PC-3 (cell line): ENCODE measurements at regions not wholly inside any gene's neighbourhood (a gene's known extent, or its start where the extent isn't known, plus 50 kb on each side); places are given as distances from the start of the nearest gene placed in this dataset.

Source experiments
- ATAC-seq: fragments of 200-7000 bp; cut with Tn5 transposase; 2 replicates; pipeline ENCODE4 v1.9.1; 2020; ENCODE audit warnings: mild to moderate bottlenecking, moderate library complexity
- BruUV-seq: library from RNA; stranded (reverse); fragments of 400-500 nt; replicated peaks from 2 replicates; lab custom pipeline; 2021; lab: Mats Ljungman, UMichigan
- CTCF ChIA-PET: fragments of 300-600 bp; sonication (Branson Sonifier 250); formaldehyde crosslinking; loops from one replicate; lab custom pipeline; 2022; ENCODE audit warnings: antibody characterized with exemption; lab: Charles Lee
- POLR2A ChIA-PET: fragments of 300-600 bp; sonication (Branson Sonifier 250); formaldehyde crosslinking; loops from one replicate; lab custom pipeline; 2022; ENCODE audit warnings: antibody characterized with exemption; ENCODE audit not compliant: unreplicated experiment; lab: Charles Lee
- DNase-seq: peaks from one replicate; pipeline ENCODE4 v3.0.0-alpha.2; 2015
- H2AFZ ChIP-seq: fragments of 300-600 bp; sonication (generic); 2 replicates; pipeline ENCODE4 v1.6.0; 2016; ENCODE audit warnings: antibody characterized with exemption, low read length
- H3F3A ChIP-seq: fragments of 300-600 bp; sonication (generic); one replicate; pipeline ENCODE4 v1.6.0; 2017; ENCODE audit warnings: antibody characterized with exemption, low read length, control low read depth, mild to moderate bottlenecking; ENCODE audit not compliant: unreplicated experiment
- H3K27ac ChIP-seq: fragments of 300-600 bp; sonication (generic); 2 replicates; pipeline ENCODE4 v1.5.1; 2016; ENCODE audit warnings: mild to moderate bottlenecking, low read length
- H3K27me3 ChIP-seq: fragments of 300-600 bp; sonication (generic); 2 replicates; pipeline ENCODE4 v1.6.1; 2016; ENCODE audit warnings: low read length, mixed read lengths
- H3K36me3 ChIP-seq: fragments of 300-600 bp; sonication (generic); 2 replicates; pipeline ENCODE4 v1.6.1; 2016; ENCODE audit warnings: low read depth, mixed run types, low read length, mixed read lengths
- H3K4me1 ChIP-seq: fragments of 300-600 bp; sonication (generic); 2 replicates; pipeline ENCODE4 v1.5.1; 2016; ENCODE audit warnings: low read length; ENCODE audit not compliant: insufficient read depth
- H3K4me2 ChIP-seq: fragments of 300-600 bp; sonication (generic); 2 replicates; pipeline ENCODE4 v1.6.0; 2016; ENCODE audit warnings: low read length
- H3K4me3 ChIP-seq: fragments of 300-600 bp; sonication (generic); 2 replicates; pipeline ENCODE4 v1.5.1; 2016; ENCODE audit warnings: mild to moderate bottlenecking, low read length, mixed read lengths
- H3K79me2 ChIP-seq: fragments of 300-600 bp; sonication (generic); 2 replicates; pipeline ENCODE4 v1.6.1; 2017; ENCODE audit warnings: low read length, mixed read lengths
- H3K9ac ChIP-seq: fragments of 300-600 bp; sonication (generic); 2 replicates; pipeline ENCODE4 v1.6.0; 2016; ENCODE audit warnings: mild to moderate bottlenecking, low read length
- H3K9me2 ChIP-seq: fragments of 300-600 bp; sonication (generic); replicated peaks from 2 replicates; pipeline ENCODE4 v1.6.1; 2016; ENCODE audit warnings: mixed run types, low read length, mixed read lengths
- H3K9me3 ChIP-seq: fragments of 300-600 bp; sonication (generic); 2 replicates; pipeline ENCODE4 v1.6.1; 2016; ENCODE audit warnings: low read length, mixed read lengths
- H4K20me1 ChIP-seq: fragments of 300-600 bp; sonication (generic); 2 replicates; pipeline ENCODE4 v1.6.1; 2016; ENCODE audit warnings: low read length, mixed read lengths
- EZH2 ChIP-seq: fragments of 300-600 bp; sonication (generic); IDR thresholded peaks from one replicate; pipeline ENCODE4 v1.6.1; 2017; ENCODE audit warnings: antibody characterized with exemption, mild to moderate bottlenecking, low read length; ENCODE audit not compliant: unreplicated experiment
- EZH2phosphoT487 ChIP-seq: fragments of 300-600 bp; sonication (generic); IDR thresholded peaks from 2 replicates; pipeline ENCODE4 v1.6.1; 2018; ENCODE audit warnings: mild to moderate bottlenecking, antibody characterized with exemption, low read length, borderline replicate concordance
- intact Hi-C: fragments of 100-400 bp; cut with micrococcal nuclease; formaldehyde crosslinking; loops from 2 replicates; pipeline ENCODE4 v1.9.0; 2023
- TF ChIP-seq, protein P1 (sequence below): fragments of 300-600 bp; sonication (generic); conservative IDR thresholded peaks from 2 replicates; pipeline ENCODE4 v1.5.1; 2017; ENCODE audit warnings: antibody characterized with exemption, low read depth, mild to moderate bottlenecking, low read length

DNA sequence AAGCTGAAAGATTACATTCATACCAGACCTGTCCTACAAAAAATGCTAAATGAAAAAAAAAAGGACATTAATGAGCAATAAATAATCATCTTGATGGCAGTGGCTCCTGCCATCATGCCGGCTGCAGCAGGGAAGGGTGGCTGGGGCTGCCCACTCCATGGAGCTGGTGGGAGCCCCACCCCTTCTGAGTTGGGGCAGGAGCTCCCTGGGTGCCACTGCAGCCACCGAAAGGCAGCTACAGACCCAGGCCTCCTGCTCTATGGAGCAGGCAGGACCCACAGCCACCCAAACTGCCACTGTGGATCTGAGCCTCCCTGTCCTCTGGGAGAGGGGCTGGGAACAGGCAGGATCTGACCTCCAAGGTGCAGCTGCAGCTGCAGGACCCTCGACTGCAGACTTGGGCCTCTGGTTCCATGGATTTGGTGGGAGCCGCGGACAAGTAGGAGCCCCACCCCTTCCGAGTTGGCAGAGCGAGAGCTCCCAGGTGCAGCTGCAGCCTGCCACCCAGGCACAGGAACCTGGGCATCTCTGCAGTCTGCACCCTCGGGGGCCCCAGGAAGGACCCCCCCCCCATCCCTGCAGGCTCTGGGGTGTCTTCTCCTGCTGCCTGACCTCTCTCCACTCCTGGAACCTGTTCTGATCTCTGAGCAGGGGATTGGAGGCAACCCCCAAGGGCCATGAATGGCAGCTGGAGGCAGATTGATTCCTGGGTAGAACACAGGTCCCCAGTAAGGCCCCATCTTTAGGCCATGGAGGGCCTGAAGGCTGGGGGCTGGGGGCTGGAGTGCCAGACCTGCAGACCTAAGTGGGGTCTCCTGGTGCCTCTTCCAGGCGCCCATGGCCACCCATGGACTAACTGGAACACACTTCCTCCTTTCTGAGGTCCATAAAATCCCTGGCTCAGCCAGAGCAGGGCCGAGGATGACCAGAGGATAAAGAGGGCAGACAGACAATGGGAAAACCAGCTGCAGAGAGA is 70.4 kb upstream of the TTC14 start:
- intact Hi-C loops, result no loop called here
- no peak overlapping the region for H3K4me2 ChIP-seq
- no peak for DNase-seq
- no peak overlapping the region for H2AFZ ChIP-seq
- BruUV-seq, result no TSS peak
- peaks cover 18% of the 10 kb centered on the region for H3K4me1 ChIP-seq
- no peaks in the 10 kb centered on the region for H3K27me3 ChIP-seq
- H3K9me2 ChIP-seq, result no peaks in the 10 kb centered on the region
- no peak for ATAC-seq
- no peaks in the 10 kb centered on the region for H3K79me2 ChIP-seq
- CTCF ChIA-PET, result no interaction called here
- no peak overlapping the region for H3K4me3 ChIP-seq
- POLR2A ChIA-PET, result no interaction called here
- H3K27ac ChIP-seq, result no peak overlapping the region
- no peaks in the 10 kb centered on the region for H3K36me3 ChIP-seq
- H3K9me3 ChIP-seq, result no peaks in the 10 kb centered on the region
- no peaks in the 10 kb centered on the region for H4K20me1 ChIP-seq
- no peak overlapping the region for H3K9ac ChIP-seq
- no peaks in the 10 kb centered on the region for H3F3A ChIP-seq
- no peak for TF ChIP-seq EZH2
- TF ChIP-seq, protein P1, sequence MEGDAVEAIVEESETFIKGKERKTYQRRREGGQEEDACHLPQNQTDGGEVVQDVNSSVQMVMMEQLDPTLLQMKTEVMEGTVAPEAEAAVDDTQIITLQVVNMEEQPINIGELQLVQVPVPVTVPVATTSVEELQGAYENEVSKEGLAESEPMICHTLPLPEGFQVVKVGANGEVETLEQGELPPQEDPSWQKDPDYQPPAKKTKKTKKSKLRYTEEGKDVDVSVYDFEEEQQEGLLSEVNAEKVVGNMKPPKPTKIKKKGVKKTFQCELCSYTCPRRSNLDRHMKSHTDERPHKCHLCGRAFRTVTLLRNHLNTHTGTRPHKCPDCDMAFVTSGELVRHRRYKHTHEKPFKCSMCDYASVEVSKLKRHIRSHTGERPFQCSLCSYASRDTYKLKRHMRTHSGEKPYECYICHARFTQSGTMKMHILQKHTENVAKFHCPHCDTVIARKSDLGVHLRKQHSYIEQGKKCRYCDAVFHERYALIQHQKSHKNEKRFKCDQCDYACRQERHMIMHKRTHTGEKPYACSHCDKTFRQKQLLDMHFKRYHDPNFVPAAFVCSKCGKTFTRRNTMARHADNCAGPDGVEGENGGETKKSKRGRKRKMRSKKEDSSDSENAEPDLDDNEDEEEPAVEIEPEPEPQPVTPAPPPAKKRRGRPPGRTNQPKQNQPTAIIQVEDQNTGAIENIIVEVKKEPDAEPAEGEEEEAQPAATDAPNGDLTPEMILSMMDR, result no peak
- TF ChIP-seq EZH2phosphoT487, result no peak

DNA sequence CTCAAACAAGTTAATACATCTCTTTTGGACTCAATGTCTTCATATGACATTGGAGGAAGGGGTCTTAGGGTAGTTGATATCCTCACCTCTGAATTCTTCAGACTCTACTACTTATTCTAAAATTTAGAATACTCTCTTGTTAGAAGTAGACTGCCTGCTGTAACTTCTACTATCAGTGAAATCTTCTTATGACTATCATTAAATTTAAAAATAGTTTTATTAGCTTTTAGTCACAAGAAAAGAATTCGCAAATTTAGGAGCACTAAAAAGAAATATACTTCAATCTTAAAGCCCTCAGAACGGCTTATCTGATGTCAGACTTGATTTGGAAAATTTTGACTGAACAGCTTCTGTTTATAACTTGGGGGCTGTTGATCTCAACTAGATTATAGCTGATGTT is 67.1 kb upstream of the TTC14 start:
- H3K4me1 ChIP-seq, result peaks cover 18% of the 10 kb centered on the region
- ChIA-PET CTCF (no interaction called here), POLR2A (no interaction called here)
- H3K27ac ChIP-seq, result peak overlapping the region; percentile 57
- no peaks in the 10 kb centered on the region for H3K9me3 ChIP-seq
- TF ChIP-seq EZH2, result no peak
- H3F3A ChIP-seq, result no peaks in the 10 kb centered on the region
- BruUV-seq, result no TSS peak
- no peak overlapping the region for H2AFZ ChIP-seq
- H3K36me3 ChIP-seq, result no peaks in the 10 kb centered on the region
- DNase-seq (peak; percentile 58), ATAC-seq (peak; percentile 87)
- H3K9ac ChIP-seq, result no peak overlapping the region
- no peaks in the 10 kb centered on the region for H3K79me2 ChIP-seq
- H4K20me1 ChIP-seq, result no peaks in the 10 kb centered on the region
- H3K4me2 ChIP-seq, result peak overlapping the region; percentile 64
- no peaks in the 10 kb centered on the region for H3K27me3 ChIP-seq
- H3K4me3 ChIP-seq, result no peak overlapping the region
- H3K9me2 ChIP-seq, result no peaks in the 10 kb centered on the region
- intact Hi-C loops, result loop anchor here (1.0 to 2.0 kb wide), 3 partner anchors 60 to 152 kb away; no protein-coding TSS in a partner anchor

DNA sequence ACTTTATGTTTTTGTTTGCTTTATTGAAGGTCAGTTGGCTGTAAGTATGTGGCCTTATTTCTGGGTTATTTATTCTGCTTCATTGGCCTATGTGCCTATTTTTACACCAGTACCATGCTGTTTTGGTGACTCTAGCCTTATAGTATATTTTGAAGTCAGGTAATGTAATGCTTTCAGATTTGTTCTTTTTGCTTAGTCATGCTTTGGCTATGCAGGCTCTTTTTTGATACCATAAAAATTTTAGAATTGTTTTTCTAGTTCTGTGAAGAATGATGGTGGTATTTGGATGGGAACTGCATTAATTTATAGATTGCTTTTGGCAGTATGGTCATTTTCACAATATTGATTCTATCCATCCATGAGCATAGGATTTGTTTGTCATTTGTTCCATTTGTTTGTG is 63.5 kb upstream of the TTC14 start:
- ChIA-PET CTCF (no interaction called here), POLR2A (no interaction called here)
- Histone ChIP-seq H3K79me2 (no peaks in the 10 kb centered on the region), H2AFZ (no peak overlapping the region), H3K9me2 (no peaks in the 10 kb centered on the region; the same call in 1 of the 2 replicates), H3F3A (no peaks in the 10 kb centered on the region), H3K36me3 (no peaks in the 10 kb centered on the region), H3K9me3 (no peaks in the 10 kb centered on the region), H4K20me1 (no peaks in the 10 kb centered on the region), H3K4me1 (peaks cover 18% of the 10 kb centered on the region), H3K4me2 (no peak overlapping the region), H3K27ac (no peak overlapping the region), H3K27me3 (no peaks in the 10 kb centered on the region), H3K4me3 (no peak overlapping the region), H3K9ac (no peak overlapping the region)
- TF ChIP-seq, protein P1, result no peak
- TF ChIP-seq EZH2 (no peak), EZH2phosphoT487 (no peak)
- no TSS peak for BruUV-seq
- intact Hi-C loops, result no loop called here
- DNase-seq (no peak), ATAC-seq (no peak)
